Right lobe of liver (tissue), 6 donors: ENCODE measurements at regions not wholly inside any gene's neighbourhood (a gene's known extent, or its start where the extent isn't known, plus 50 kb on each side); places are given as distances from the start of the nearest gene placed in this dataset.

Experiments
- ATAC-seq, 4 donors: fragments of 200-7000 bp; cut with Tn5 transposase; one replicate each; pipeline ENCODE4 v1.9.1; 2020; ENCODE audit warnings: mild to moderate bottlenecking in 4 of 4, moderate library complexity in 4 of 4
- DNase-seq, 3 donors: peaks; one replicate each; pipeline ENCODE4 v3.0.0-alpha.2; 2020
- H3K27ac ChIP-seq, 3 donors: fragments of 200-600 bp; one replicate each; pipeline ENCODE4 v1.8.0; 2022
- H3K27me3 ChIP-seq, 2 donors: fragments of 200-600 bp; one replicate each; pipeline ENCODE4 v1.8.0; 2022
- H3K36me3 ChIP-seq, 4 donors: fragments of 200-600 bp; sonication (generic) in 1 of 4; one replicate each; pipeline versions ENCODE4 v1.5.1 to v1.8.0; 2017 to 2022; ENCODE audit warnings: control low read depth in 1 of 4
- H3K4me1 ChIP-seq, 4 donors: fragments of 200-600 bp; sonication (generic) in 1 of 4; one replicate each; pipeline versions ENCODE4 v1.5.1 to v1.8.0; 2017 to 2022; ENCODE audit warnings: control low read depth in 1 of 4
- H3K4me3 ChIP-seq, 3 donors: fragments of 200-600 bp; one replicate each; pipeline ENCODE4 v1.8.0; 2022
- H3K9me3 ChIP-seq, 4 donors: fragments of 200-600 bp; sonication (generic) in 1 of 4; one replicate each; pipeline versions ENCODE4 v1.5.1 to v1.8.0; 2017 to 2022; ENCODE audit warnings: control low read depth in 1 of 4
- CTCF ChIP-seq, 4 donors: fragments of 200-600 bp in 3 of 4; fragments of 450-650 bp in 1 of 4; IDR thresholded peaks; one replicate each; pipeline versions ENCODE4 v1.5.1 to v1.8.0; 2016 to 2022; ENCODE audit warnings: antibody characterized with exemption in 4 of 4, mild to moderate bottlenecking in 2 of 4
- POLR2A ChIP-seq: fragments of 450-650 bp; IDR thresholded peaks from one replicate; pipeline ENCODE4 v1.6.1; 2017; ENCODE audit warnings: antibody characterized with exemption, mild to moderate bottlenecking
- WGBS: methylation state at CpG from one replicate; pipeline ENCODE4 v1.1.6; 2018; ENCODE audit warnings: low coverage, low lambda C conversion rate; ENCODE audit not compliant: insufficient coverage; ENCODE audit errors: missing lambda C conversion rate; 5-methylcytosine and 5-hydroxymethylcytosine counted together
- intact Hi-C, 2 donors: fragments of 100-400 bp; cut with DNase I; formaldehyde crosslinking; loops; one replicate each; pipeline versions ENCODE4 v1.11.2 to v1.14.1; 2022
- donor health status: DM: no; HTN: yes; CAD: no.
- donor health status: DM: no; HTN: no; CAD: no.
- donor health status: DM: no; HTN: no; CAD: no.
- donor health status: DM: no; HTN: yes; CAD: no.
- donor health status: DM: no; HTN: yes; CAD: no.

GRCh38 chr9:86818636-86819035 lies 128.7 kb downstream of the GAS1 start:
- ATAC-seq = no peak
- no peaks in the 10 kb centered on the region for H3K9me3 ChIP-seq
- H3K27me3 ChIP-seq = no peaks in the 10 kb centered on the region
- H3K27ac ChIP-seq = no peak overlapping the region
- H3K36me3 ChIP-seq = no peaks in the 10 kb centered on the region
- no peaks in the 10 kb centered on the region for H3K4me1 ChIP-seq
- WGBS = 74% methylated on average over 4 of the region's 6 CpGs
- H3K4me3 ChIP-seq = no peak overlapping the region
- TF ChIP-seq CTCF (IDR thresholded peaks at IDR 0.05) (no peak), POLR2A (no peak)
- intact Hi-C loops = no loop called here
- no peak for DNase-seq

- Histone ChIP-seq H3K27me3 (no peaks in the 10 kb centered on the region), H3K4me3 (no peak overlapping the region), H3K36me3 (no peaks in the 10 kb centered on the region), H3K27ac (no peak overlapping the region), H3K4me1 (no peaks in the 10 kb centered on the region), H3K9me3 (no peaks in the 10 kb centered on the region)
- ATAC-seq (no peak), DNase-seq (no peak)
- intact Hi-C loops = no loop called here
- 89% methylated on average over 4 of the region's 5 CpGs for WGBS
- TF ChIP-seq CTCF (IDR thresholded peaks at IDR 0.05) (no peak), POLR2A (no peak)
These were observed 130.4 kb downstream of the GAS1 start for GRCh38 chr9:86816868-86817267.

- no peaks in the 10 kb centered on the region for H3K36me3 ChIP-seq
- 46% methylated on average over 2 of the region's 2 CpGs for WGBS
These were observed 130.9 kb downstream of the GAS1 start for GRCh38 chr9:86816366-86816765.

GRCh38 chr9:86812616-86813015 lies 134.7 kb downstream of the GAS1 start:
- no peak overlapping the region for H3K4me3 ChIP-seq
- H3K27me3 ChIP-seq = no peaks in the 10 kb centered on the region
- no peak overlapping the region for H3K27ac ChIP-seq
- TF ChIP-seq CTCF (IDR thresholded peaks at IDR 0.05) (no peak), POLR2A (no peak)
- H3K36me3 ChIP-seq = no peaks in the 10 kb centered on the region
- 74% methylated on average over 3 of the region's 3 CpGs for WGBS
- ATAC-seq (no peak), DNase-seq (no peak)
- intact Hi-C loops = no loop called here
- no peaks in the 10 kb centered on the region for H3K4me1 ChIP-seq
- H3K9me3 ChIP-seq = no peaks in the 10 kb centered on the region

More at GRCh38 chr9:86816366-86816765, 130.9 kb downstream of the GAS1 start:
- Histone ChIP-seq H3K4me3 (no peak overlapping the region), H3K27ac (no peak overlapping the region), H3K4me1 (no peaks in the 10 kb centered on the region), H3K9me3 (no peaks in the 10 kb centered on the region), H3K27me3 (no peaks in the 10 kb centered on the region)
- DNase-seq = no peak
- intact Hi-C loops = no loop called here
- no peak for ATAC-seq
- TF ChIP-seq CTCF (IDR thresholded peaks at IDR 0.05) (no peak), POLR2A (no peak)

GRCh38 chr9:86809759-86810367 lies 137.4 kb downstream of the GAS1 start:
- Histone ChIP-seq H3K4me3 (no peak overlapping the region), H3K4me1 (no peaks in the 10 kb centered on the region), H3K36me3 (no peaks in the 10 kb centered on the region), H3K27me3 (no peaks in the 10 kb centered on the region), H3K27ac (no peak overlapping the region), H3K9me3 (no peaks in the 10 kb centered on the region)
- ATAC-seq (no peak), DNase-seq (no peak)
- intact Hi-C loops = no loop called here
- WGBS = 80% methylated on average over 9 of the region's 9 CpGs
- no peak for TF ChIP-seq CTCF (IDR thresholded peaks at IDR 0.05)
- TF ChIP-seq POLR2A = no peak
